SK-N-SH treated with all-trans-retinoic acid at 6 μM for 48 hours (cell line): ENCODE measurements at regions not wholly inside any gene's neighbourhood (a gene's known extent, or its start where the extent isn't known, plus 50 kb on each side); places are given as distances from the start of the nearest gene placed in this dataset.

Experiments used
- PATZ1 ChIP-seq: fragments of 250-450 bp; sonication (Bioruptor Pico); IDR thresholded peaks from 2 replicates; pipeline ENCODE4 v1.8.0; 2020; ENCODE audit warnings: mild to moderate bottlenecking, moderate library complexity, borderline replicate concordance
- POU6F1 ChIP-seq: fragments of 250-450 bp; sonication (Bioruptor Pico); IDR thresholded peaks from 2 replicates; pipeline ENCODE4 v1.8.0; 2021; ENCODE audit warnings: low read depth, mild to moderate bottlenecking, moderate library complexity, borderline replicate concordance
- PPARA ChIP-seq: fragments of 250-450 bp; sonication (Bioruptor Pico); IDR thresholded peaks from 2 replicates; pipeline ENCODE4 v1.5.0; 2020; ENCODE audit warnings: mild to moderate bottlenecking, borderline replicate concordance

- TF ChIP-seq PATZ1 (CRISPR knock-in tag) (no peak), POU6F1 (no peak), PPARA (no peak)
Measured at GRCh38 chr14:51317373-51317772, 77.3 kb downstream of the TMX1 start.
